COR-L47 (cell line): ENCODE measurements at regions not wholly inside any gene's neighbourhood (a gene's known extent, or its start where the extent isn't known, plus 50 kb on each side); places are given as distances from the start of the nearest gene placed in this dataset.
"Not testable (repeated sequence)": the region's sequence is repeated elsewhere in the genome, so short reads cannot be mapped to it uniquely, and the experiment has no call there.

ENCODE experiments used
- DNase-seq: peaks from one replicate; lab custom pipeline; 2025; lab: John Stamatoyannopoulos, UW

DNA sequence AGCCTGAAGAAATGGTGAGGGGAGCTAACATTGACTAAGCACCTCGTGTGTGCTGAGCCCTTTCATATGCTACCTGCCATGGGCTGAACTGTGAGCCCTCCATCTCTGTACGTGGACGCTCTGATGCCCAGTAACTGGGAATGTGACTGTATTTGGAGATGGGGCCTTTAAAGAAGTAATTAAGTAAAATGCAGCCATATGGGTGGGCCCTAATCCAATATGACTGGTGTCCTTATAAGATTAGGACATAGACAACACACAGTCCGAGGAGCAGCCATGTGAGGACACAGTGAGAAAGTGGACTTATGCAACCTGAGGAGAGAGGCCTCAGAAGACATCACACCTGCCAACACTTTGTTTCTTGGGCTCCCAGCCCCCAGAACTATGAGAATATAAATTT, 92.7 kb upstream of the ATP1B1 start:
- no peak for DNase-seq

DNA sequence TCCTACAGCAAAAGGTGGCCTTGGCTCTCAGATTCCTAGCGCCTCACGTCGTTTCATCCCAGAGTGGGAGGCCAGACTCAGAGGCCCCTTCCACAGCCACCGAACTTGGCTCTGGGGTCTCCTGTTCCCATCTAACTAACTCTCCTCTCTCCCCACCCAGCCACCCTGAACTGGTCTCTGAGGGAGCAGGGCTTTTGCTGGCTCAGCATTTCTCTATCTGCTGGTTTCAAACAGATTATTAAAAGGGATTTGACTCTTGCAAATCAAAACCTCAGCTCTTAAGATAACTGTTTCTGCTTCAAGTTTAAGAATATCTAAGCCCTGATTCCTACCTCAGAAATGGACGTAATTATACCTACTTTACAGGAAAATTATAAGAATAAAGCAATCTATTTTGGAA, 91.0 kb upstream of the ATP1B1 start:
- no peak for DNase-seq

DNA sequence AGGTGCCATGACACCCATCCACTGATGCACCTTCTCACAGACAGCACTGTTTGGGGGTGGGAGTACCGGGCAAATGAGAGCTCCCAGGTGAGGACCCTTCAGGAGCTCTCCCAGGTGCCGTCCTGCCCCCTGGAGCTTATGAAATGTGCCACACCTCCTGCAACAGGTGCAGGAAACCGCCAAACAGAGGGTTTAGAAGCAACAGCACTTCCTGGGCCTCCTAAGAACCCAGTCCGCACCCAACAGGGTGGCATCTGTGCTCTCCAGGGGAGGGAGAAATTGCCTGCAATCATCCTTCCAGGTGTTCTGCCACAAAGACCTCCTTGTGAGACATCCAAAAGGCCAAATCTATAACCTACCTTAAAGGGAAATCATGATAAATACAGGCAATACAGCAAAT, 87.7 kb upstream of the ATP1B1 start:
- peak; percentile 89 for DNase-seq

DNA sequence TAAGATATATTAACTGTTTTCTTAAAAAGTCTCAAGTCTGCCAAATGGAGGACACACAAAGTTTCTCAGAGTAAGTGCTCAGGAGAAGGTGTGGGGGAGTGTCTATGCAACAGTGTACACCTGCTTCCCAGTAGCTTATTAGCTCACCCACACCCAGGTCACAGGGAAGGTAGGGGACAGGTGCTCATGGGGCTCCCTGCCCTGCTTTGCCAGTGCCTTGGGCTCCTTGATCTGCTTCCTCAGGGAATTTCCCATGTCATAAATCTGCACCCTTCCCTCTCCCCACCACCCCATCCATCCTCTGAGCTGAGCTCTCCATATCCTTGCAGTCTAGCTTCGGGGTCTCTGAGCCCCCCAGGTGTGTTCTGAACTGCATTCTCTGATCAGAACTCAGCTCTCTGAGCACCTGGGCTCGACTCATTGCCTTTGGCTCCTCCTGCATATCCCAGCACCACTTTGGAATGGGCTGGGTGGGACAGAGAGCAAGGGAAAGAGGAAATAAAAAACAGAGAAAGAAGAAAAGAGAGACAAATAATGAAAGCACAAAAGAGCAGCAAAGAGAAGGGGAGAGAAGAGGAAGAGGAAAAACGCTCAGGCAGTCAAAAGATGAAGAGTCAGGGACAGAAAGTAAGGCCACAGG, 87.0 kb upstream of the ATP1B1 start:
- peak; percentile 44 for DNase-seq

DNA sequence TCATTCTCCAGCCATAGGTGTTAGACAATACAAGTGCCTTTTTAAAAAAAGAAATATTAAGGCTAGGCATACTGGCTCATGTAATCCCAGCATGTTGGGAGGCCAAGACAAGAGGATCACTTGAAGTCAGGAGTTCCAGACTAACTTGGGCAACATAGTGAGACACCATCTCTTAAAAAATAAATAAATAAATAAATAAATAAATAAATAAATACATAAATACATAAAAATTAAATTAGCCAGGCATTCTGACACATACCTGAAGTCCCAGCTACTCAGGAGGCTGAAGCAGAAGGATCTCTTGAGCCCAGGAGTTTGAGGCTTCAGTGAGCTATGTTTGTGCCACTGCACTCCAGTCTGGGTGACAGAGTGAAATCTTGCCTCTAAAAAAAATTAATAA, 85.8 kb upstream of the ATP1B1 start:
- no peak for DNase-seq

DNA sequence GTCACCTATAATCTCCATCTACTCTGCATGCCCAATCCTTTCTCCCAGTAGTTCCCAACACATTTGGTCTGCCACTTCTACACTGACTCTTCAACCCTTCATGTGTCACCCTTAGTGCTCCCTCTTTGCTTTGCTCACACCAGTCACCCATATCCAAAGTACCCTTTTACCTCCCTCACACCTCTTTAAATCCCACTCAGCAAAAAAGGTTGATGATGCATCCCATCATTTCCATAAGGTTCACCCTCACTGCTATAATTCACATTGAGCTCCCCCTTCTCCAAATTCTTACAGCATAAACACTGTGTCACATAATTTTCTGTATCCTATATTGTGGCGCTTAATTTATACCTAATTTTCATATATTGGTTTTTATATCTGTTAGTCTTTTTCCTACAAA, 83.8 kb upstream of the ATP1B1 start:
- no peak for DNase-seq

DNA sequence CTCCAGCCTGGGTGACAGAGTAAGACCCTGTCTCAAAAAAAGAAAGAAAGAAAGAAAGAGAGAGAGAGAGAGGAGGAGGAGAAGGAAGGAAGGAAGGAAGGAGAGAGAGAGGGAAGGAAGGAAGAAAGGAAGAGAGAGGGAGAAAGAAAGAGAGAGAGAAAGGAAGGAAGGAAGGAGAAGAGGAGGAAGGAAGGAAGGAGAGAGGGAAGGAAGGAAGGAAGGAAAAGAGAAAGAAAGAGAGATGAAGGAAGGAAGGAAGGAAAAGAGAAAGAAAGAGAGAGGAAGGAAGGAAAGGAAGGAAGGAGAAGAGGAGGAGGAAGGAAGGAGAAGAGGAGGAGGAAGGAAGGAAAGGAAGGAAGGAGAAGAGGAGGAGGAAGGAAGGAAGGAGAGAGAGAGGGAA, 82.2 kb upstream of the ATP1B1 start:
- DNase-seq = no peak

DNA sequence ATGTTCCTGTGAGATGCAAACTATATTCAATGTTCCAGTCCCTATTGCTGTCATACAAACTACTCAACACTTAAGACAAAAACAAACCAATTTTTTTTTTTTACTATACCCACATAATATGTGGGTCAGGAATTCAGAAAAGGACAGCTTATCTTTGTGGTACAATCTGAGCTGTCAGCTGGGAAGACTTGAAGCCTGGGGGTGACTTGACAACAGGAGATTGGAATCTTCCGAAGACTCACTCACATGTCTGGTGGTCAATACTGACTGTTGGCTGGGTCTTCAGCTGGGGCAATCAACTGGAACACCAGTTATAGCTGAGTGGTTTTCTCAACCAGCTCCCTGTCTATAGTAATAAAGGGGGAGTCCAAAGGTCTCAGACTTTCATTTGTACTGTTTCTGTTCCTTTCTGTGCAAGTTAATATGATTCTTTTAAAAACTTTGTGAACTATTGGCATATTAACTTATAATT, 81.7 kb upstream of the ATP1B1 start:
- no peak for DNase-seq

DNA sequence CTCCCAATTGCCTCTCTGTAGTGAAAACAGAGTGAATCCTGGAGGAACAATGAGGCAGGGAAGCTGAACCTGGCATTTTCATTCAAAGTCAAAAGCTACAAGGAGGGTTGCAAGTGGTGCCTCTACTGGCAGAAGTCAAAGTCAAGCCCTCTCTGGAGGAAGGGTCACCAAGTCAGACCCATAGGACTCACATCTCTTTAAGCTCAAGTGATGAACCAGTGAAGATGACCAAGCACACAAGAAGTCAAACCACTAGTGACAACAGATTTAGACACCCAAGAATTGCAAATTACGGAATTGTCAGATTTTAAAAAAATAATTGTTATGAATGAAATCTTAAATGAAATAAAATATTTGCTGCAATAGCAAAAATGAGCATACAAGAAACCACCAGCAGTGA, 81.1 kb upstream of the ATP1B1 start:
- no peak for DNase-seq

DNA sequence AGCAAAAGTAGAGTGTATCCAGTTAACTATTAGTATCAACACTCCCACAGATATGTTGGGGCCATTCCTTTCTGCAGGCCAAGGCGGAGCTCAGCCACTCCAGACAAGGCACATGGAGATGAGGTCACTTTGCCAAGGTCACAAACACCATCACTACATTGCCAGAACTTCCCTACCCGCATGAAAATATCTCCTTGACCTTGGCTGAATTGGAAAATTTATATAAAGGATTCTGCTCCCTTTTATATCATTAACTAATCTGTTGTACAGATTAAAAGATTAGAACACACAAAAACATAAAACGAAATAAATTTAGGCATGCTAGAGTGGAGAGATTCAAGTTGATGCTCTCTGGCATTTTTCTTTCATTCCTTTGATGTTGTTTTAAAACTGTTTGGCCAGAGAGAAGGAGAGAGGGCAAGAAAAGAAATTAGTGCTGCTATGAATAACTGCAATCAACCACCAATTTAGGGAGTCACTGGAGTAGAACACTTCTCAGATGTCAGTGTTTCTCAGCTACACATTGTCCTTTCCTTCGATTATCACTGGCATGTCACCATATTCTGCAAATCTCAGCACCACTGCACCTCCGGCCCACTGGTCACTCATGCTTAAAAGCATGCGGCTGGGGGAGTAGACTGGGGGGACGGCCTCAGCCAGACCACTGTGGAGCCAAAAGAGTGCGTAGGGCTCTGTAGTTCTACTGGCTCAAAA, 78.7 kb upstream of the ATP1B1 start:
- DNase-seq = no peak

DNA sequence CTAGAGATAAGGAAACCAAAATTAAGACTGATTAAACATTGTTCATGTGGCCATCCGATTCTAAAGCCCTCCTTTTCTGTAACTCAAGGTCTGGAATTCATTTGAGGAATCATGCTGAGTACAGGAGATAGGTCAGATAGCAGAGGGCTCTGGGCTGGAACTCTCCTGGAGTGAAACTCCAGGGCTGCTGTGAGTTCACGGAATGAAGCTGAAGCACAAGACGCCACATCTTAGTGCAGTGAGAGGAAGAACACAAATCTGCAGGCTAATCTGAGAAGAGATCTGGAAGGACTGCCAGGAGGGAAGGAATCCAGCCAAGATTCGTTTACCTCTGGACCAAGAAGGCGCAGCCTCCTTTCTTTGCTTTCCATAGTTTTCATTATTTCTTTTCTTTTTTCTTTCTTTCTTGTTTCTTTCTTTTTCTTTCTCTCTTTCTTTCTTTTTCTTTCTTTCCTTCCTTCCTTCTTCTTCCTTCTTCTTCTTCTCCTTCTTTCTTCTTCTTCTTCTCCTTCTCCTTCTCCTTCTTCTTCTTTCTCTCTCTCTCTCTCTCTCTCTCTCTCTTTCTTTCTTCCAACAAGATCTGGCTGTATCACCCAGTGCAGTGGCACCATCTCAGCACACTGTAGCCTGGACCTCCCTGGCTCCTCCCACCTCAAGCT, 74.8 kb upstream of the ATP1B1 start:
- no peak for DNase-seq

DNA sequence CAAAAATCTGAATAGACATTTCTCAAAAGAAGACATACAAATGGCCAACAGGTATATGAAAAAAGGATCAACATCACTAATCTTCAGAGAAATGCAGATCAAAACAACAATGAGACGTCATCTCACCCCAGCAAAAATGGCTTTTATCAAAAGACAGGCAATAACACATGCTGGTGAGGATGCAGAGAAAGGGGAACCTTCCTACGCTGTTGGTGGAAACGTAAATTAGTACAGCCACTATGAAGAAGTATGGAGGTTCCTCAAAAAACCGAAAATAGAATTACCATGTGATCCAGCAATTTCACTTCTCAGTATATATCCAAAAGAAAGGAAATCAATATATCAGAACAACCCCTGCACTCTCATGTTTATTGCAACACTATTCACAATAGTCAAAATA, 65.1 kb upstream of the ATP1B1 start:
- no peak for DNase-seq

DNA sequence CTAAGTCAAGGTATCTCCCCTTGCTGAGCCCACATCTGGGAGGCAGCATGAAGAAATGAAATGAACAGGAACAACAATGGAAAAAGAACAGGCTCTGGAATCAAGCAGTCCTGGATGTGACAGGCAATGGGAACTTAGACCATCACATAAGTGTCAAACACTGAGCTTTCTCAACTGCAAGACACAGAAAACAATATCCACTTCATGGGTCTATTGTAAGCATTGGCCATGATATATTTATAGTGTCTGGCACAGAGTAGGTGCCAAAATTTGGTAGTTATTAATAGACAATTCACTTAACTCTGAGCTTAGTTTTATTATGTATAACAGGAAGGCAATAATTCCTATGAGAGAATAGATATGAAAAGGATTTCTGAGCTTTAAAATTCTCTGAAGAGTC, 64.1 kb upstream of the ATP1B1 start:
- DNase-seq = no peak

DNA sequence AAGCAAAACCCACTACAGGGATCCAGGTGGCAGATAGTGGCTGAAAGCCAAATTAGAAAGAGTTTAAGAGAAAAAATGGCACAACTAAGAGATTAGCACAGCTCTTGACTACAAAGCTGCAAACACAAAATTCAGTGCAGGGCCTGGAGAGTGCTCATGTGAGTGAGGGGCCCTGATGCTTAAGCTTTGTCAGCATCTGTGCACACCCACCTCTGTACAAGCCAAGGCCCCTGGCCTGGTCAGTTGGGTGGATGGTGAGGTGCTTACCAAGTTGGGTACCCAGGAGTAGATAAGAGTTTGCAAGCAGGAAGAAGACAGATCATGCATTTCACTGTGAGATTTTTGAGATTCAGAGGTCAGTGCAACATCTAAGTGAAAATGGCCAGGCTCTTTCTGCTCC, 62.7 kb upstream of the ATP1B1 start:
- DNase-seq = no peak

DNA sequence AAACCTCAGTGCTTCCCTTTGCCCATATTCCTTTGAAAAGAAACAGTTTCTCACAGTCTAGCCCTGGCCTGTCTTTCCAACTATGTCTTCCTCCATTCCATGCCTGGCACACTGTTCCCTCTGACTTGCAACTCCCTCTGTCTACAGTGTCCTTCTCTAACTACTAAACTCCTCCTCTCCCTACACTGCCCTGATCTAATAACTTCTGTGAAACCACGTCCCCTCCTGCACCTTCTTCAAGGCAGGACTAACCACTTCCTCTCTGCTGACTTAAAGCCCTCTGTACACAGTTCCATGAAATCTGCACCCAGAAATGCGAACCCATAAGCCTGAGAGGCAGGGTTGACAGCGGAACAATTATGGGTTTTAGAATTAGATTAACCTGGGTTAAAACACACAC, 62.2 kb upstream of the ATP1B1 start:
- DNase-seq = no peak

DNA sequence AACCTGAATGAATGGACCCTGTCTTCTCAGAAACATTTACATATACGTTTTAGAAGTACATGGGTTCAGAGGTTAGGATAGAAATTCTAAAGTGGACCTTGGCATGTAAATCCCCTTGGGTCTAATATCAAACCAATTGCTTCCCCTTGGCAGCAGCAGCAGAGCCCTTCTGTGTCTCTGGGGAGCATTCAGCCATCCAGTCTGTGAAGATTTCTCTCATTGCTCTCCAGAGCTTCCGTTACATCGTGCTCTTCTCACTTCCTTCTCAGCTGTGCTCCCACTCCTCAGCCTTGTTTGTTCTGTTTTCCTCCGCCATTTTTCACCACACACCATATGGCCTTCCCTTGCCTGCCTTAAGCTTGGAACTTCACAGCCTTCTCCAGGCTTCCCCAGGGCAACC, 61.5 kb upstream of the ATP1B1 start:
- no peak for DNase-seq

DNA sequence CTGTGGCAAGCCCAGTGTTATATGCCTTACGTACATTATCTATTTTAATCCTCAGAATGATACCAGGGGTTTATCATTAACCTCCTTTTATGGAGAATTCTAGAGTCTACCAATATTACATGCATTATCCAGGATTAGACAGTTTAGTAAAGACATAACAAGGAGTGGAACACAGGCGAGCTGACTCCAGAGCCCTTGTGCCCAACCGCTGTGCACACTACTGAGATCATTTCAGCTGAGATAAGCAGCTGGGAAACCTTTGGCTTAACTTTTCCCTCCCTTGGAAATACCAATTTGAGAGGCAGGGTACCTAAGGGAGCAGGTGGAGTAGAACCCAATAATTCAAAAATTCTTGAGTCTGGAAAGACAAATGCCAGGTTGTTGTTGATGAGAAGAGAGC, 59.8 kb upstream of the ATP1B1 start:
- DNase-seq = no peak

DNA sequence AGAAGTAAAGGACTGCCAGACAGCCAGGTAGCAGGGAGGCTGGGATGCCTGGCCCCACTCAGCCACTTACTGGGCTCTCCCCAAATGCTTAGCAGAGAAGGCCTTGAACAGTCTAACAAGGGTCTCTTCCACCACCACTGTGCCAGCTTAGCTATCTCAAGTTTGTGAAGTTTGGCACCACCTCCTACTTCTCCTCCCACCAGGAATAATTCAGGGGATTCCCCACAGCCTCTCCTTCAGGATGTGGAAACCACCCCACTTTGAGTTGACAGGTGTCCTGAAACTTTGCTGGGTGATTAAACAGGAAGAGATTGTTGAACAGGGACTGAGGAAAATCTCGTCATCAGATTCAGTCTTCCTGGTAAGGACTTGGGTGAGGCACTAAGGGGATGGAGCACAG, 59.4 kb upstream of the ATP1B1 start:
- DNase-seq = no peak

DNA sequence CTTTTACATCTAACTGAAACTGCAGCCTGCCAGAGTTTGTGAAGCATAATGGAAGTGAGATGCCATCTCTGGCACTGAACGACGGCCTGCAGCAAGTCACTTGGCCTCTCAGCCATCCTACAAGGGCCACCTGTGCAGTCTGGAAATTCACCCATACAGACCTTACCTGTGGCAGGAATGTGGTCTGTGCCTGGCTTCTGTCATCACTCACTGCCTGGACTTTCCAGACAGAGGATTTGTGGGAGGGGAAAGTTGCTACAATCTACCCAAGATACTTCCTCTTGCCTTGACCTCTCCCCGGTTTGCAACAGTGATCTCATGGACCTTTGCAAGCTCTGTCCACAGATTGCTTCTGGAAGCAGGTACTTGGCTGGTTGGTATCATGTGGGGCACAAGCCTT, 58.4 kb upstream of the ATP1B1 start:
- DNase-seq = no peak

DNA sequence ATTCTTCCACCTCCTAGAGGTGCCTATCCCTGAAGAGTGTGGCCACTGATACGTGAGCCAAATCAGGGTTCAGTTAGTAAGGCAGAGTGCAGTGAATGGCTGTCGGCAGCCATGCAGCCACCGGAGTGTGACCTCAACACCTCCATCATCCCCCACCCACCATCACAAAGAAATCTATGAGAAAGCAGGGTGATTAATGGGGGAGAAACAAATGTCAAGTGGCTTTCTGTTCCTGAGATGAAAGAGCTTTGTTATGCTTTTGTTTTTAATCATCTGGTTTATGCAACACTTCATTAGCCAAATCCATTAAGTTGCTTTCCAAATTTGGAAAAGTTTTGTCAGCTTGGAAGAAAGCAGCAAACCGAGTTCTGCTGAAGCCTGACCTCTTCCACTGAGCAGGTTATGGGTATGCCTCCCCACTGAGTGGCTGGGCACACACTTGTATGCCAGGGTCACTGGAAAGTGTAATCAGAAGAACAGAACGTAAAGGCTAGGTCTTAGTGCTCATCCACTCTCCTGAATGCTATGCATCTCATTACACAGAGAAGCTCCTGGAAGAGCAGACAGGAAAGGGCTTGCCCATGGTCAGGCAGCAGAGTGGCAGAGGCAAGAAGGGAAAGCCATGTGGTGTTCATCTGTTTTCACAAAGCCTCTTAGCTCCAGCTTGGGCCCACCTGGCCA, 57.1 kb upstream of the ATP1B1 start:
- DNase-seq = no peak

DNA sequence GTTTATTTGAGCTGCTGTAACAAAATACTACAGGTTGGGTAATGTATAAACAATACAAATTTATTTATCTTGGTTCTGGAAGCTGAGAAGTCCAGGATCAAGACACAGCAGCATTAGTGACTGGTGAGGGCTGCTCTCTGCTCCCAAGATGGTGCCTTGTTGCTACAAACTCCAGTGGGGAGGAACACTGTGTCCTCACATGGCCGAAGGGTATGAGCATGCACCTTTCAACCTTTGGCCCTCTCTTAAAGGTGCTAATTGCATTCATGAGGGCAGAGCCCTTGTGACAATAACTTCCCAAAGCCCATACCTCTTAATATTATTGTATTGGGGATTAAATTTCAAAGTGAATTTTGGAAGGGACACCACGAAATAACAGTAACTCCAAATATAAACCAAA, 55.3 kb upstream of the ATP1B1 start:
- DNase-seq = no peak

DNA sequence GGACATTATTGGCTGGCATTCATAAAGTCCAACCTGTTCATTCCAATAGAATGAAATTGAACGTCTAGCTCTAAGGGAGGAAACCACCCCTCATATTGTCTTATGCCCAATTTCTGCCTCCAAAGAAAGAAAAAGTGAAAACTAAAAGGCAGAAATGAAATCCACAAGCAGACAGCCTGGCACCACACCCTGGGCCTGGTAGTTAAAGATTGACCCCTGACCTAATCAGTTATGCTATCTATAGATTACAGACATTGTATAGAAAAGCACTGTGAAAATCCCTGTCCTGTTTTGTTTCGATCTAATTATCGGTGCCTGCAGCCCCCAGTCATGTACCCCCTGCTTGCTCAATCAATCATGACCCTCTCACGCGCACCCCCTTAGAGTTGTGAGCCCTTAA, 54.3 kb upstream of the ATP1B1 start:
- DNase-seq = not testable (repeated sequence)

DNA sequence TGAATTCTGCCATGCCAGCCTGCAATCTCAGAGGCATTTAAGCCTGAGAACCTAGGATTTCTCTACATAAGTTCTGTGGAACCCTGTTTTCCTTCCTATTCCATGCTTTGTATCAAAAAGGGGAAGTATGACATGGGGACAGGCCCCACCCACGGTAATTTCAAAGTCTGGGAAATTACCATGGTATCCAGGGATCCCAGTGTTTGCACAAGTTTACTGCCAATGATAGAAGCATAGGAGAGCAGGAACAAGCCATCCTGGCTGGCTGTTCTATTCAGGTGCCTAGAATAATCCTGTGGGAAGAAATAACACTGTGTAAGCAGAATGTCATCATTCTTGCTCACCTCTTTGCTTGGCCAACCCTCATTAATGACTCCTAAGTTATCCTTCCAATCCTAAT, 53.8 kb upstream of the ATP1B1 start:
- no peak for DNase-seq
